HEK293 (cell line): ENCODE measurements at regions not wholly inside any gene's neighbourhood (a gene's known extent, or its start where the extent isn't known, plus 50 kb on each side); places are given as distances from the start of the nearest gene placed in this dataset.

Experiments
- CTCF ChIA-PET: fragments of 350-600 bp; formaldehyde crosslinking; extraction: SDS; loops from one replicate; lab custom pipeline; 2021; ENCODE audit warnings: antibody characterized with exemption; lab: Yijun Ruan, JAX
- POLR2A ChIA-PET: fragments of 300-600 bp; formaldehyde crosslinking; extraction: SDS; loops from one replicate; lab custom pipeline; 2020; ENCODE audit warnings: antibody characterized with exemption, inconsistent platforms; lab: Yijun Ruan, JAX
- H3K27ac ChIP-seq: fragments of 200-500 bp; sonication (Bioruptor generic); 2 replicates; pipeline ENCODE4 v1.5.1; 2014; ENCODE audit warnings: low read depth, low read length, control low read depth, inconsistent platforms; ENCODE audit errors: extremely low read depth
- H3K36me3 ChIP-seq, 2 experiments: fragments of 200-500 bp in 1 of 2; sonication (Bioruptor generic) in 1 of 2; 1 replicate in 1 of 2; 2 replicates in 1 of 2; pipeline ENCODE4 v1.5.1; 2014 to 2017; ENCODE audit warnings: inconsistent platforms in 2 of 2, low read length in 2 of 2; ENCODE audit not compliant: control insufficient read depth in 2 of 2, insufficient read depth in 1 of 2
- H3K4me1 ChIP-seq: fragments of 200-500 bp; sonication (Bioruptor generic); 2 replicates; pipeline ENCODE4 v1.5.1; 2014; ENCODE audit warnings: mild to moderate bottlenecking, low read length, inconsistent platforms; ENCODE audit not compliant: control insufficient read depth, insufficient read depth
- H3K4me3 ChIP-seq: 2 replicates; pipeline ENCODE4 v1.5.1; 2011; ENCODE audit warnings: low read depth, mild to moderate bottlenecking, control low read depth, low read length, moderate library complexity
- H3K9me3 ChIP-seq: fragments of 200-500 bp; sonication (Bioruptor generic); 2 replicates; pipeline ENCODE4 v1.5.1; 2014; ENCODE audit warnings: low read depth, low read length, inconsistent platforms; ENCODE audit not compliant: control insufficient read depth, insufficient read depth
- IKZF3 ChIP-seq: fragments of 450-650 bp; IDR thresholded peaks from 2 replicates; pipeline ENCODE4 v1.5.0; 2018; ENCODE audit warnings: missing biosample characterization, mild to moderate bottlenecking, missing genetic modification characterization, moderate library complexity
- MEIS1 ChIP-seq: sonication (generic); formaldehyde crosslinking; IDR thresholded peaks from 2 replicates; pipeline ENCODE4 v1.8.1; 2022; ENCODE audit warnings: missing genetic modification reagents, mild to moderate bottlenecking, borderline replicate concordance
- SP7 ChIP-seq: fragments of 450-650 bp; formaldehyde crosslinking; IDR thresholded peaks from 2 replicates; pipeline ENCODE4 v1.5.1; 2016; ENCODE audit warnings: missing biosample characterization, missing genetic modification characterization
- TRIM28 ChIP-seq: IDR thresholded peaks from 2 replicates; pipeline ENCODE4 v1.6.1; 2011; ENCODE audit warnings: low read length, control low read depth, borderline replicate concordance
- ZBTB48 ChIP-seq: fragments of 450-650 bp; formaldehyde crosslinking; IDR thresholded peaks from 2 replicates; pipeline ENCODE4 v1.5.1; 2016; ENCODE audit warnings: missing biosample characterization, missing genetic modification characterization
- ZBTB7A ChIP-seq: fragments of 450-650 bp; formaldehyde crosslinking; IDR thresholded peaks from 2 replicates; pipeline ENCODE4 v1.5.1; 2016; ENCODE audit warnings: low read depth, missing biosample characterization, missing genetic modification characterization
- ZFP69B ChIP-seq: fragments of 450-650 bp; formaldehyde crosslinking; IDR thresholded peaks from 2 replicates; pipeline ENCODE4 v1.5.1; 2016; ENCODE audit warnings: missing biosample characterization, missing genetic modification characterization
- ZNF132 ChIP-seq: fragments of 450-650 bp; formaldehyde crosslinking; IDR thresholded peaks from 2 replicates; pipeline ENCODE4 v1.5.1; 2017; ENCODE audit warnings: missing biosample characterization, missing genetic modification characterization, borderline replicate concordance
- ZNF155 ChIP-seq: fragments of 450-650 bp; formaldehyde crosslinking; IDR thresholded peaks from 2 replicates; pipeline ENCODE4 v1.5.1; 2016; ENCODE audit warnings: missing biosample characterization, missing genetic modification characterization
- ZNF16 ChIP-seq: fragments of 450-650 bp; formaldehyde crosslinking; IDR thresholded peaks from 2 replicates; pipeline ENCODE4 v1.5.1; 2016; ENCODE audit warnings: low read depth, missing biosample characterization, missing genetic modification characterization
- ZNF26 ChIP-seq: fragments of 450-650 bp; formaldehyde crosslinking; IDR thresholded peaks from 2 replicates; pipeline ENCODE4 v1.5.1; 2016; ENCODE audit warnings: missing biosample characterization, missing genetic modification characterization
- ZNF274 ChIP-seq, 2 experiments: fragments of 200-500 bp in 1 of 2; fragments of 450-650 bp in 1 of 2; sonication (Bioruptor generic) in 1 of 2; formaldehyde crosslinking in 1 of 2; IDR thresholded peaks; 2 replicates each; pipeline versions ENCODE4 v1.5.1 to v1.6.1; 2014 to 2016; ENCODE audit warnings: borderline replicate concordance in 1 of 2, inconsistent platforms in 1 of 2, low read length in 1 of 2, missing biosample characterization in 1 of 2, missing genetic modification characterization in 1 of 2
- ZNF404 ChIP-seq: fragments of 450-650 bp; formaldehyde crosslinking; IDR thresholded peaks from 2 replicates; pipeline ENCODE4 v1.5.1; 2017; ENCODE audit warnings: missing biosample characterization, missing genetic modification characterization
- ZNF549 ChIP-seq: fragments of 450-650 bp; IDR thresholded peaks from 2 replicates; pipeline ENCODE4 v1.5.1; 2018; ENCODE audit warnings: missing biosample characterization, missing genetic modification characterization, mild to moderate bottlenecking, inconsistent platforms, moderate library complexity
- ZNF585B ChIP-seq: fragments of 450-650 bp; formaldehyde crosslinking; IDR thresholded peaks from 2 replicates; pipeline ENCODE4 v1.5.1; 2016; ENCODE audit warnings: missing biosample characterization, missing genetic modification characterization
- ZNF701 ChIP-seq: fragments of 450-650 bp; formaldehyde crosslinking; IDR thresholded peaks from 2 replicates; pipeline ENCODE4 v1.5.1; 2016; ENCODE audit warnings: missing biosample characterization, missing genetic modification characterization
- ZNF777 ChIP-seq: fragments of 450-650 bp; formaldehyde crosslinking; IDR thresholded peaks from 2 replicates; pipeline ENCODE4 v1.5.1; 2017; ENCODE audit warnings: missing biosample characterization, missing genetic modification characterization, borderline replicate concordance
- TF ChIP-seq, protein P1 (sequence below): fragments of 450-650 bp; formaldehyde crosslinking; IDR thresholded peaks from 2 replicates; pipeline ENCODE4 v1.5.1; 2016; ENCODE audit warnings: missing biosample characterization, missing genetic modification characterization
- TF ChIP-seq, protein P2 (sequence below): fragments of 450-650 bp; formaldehyde crosslinking; IDR thresholded peaks from 2 replicates; pipeline ENCODE4 v1.5.1; 2016; ENCODE audit warnings: missing biosample characterization, missing genetic modification characterization

GRCh38 chr3:156617781-156618180, 56.6 kb upstream of the TIPARP start:
- ChIA-PET POLR2A (no interaction called here), CTCF (no interaction called here)
- no peaks in the 10 kb centered on the region for H3K4me1 ChIP-seq
- H3K36me3 ChIP-seq: no peaks in the 10 kb centered on the region
- no peak overlapping the region for H3K27ac ChIP-seq
- TF ChIP-seq TRIM28 (no peak), ZFP69B (tag by site-specific recombination) (no peak), ZNF155 (no peak), ZNF132 (tag by site-specific recombination) (no peak), ZNF26 (tag by site-specific recombination) (no peak), IKZF3 (no peak)
- TF ChIP-seq, all 188 proteins: peak for 0
- H3K4me3 ChIP-seq: no peak overlapping the region
- no peaks in the 10 kb centered on the region for H3K9me3 ChIP-seq

GRCh38 chr3:156617145-156617544, 57.2 kb upstream of the TIPARP start:
- H3K9me3 ChIP-seq: no peaks in the 10 kb centered on the region
- ChIA-PET CTCF (interaction anchor here (0.5 kb wide), 1 partner anchor 41 kb away, joined by 3 read pairs; no protein-coding TSS in a partner anchor), POLR2A (interaction anchor here (0.6 kb wide), 1 partner anchor 522 kb away, joined by 3 read pairs; no protein-coding TSS in a partner anchor)
- no peak overlapping the region for H3K27ac ChIP-seq
- no peaks in the 10 kb centered on the region for H3K4me1 ChIP-seq
- H3K4me3 ChIP-seq: no peak overlapping the region
- TF ChIP-seq ZNF701 (tag by site-specific recombination) (no peak), SP7 (tag by site-specific recombination) (peak; percentile 20; the same call in 1 of the 2 replicates)
- H3K36me3 ChIP-seq: no peaks in the 10 kb centered on the region

- H3K27ac ChIP-seq: no peak overlapping the region
- 0 out of 2 replicates have a peak, but pooled peaks have one; percentile 29 for TF ChIP-seq ZBTB48 (tag by site-specific recombination)
- no peak for TF ChIP-seq ZBTB7A
- peak; percentile 68; the same call in 1 of the 2 replicates for TF ChIP-seq ZFP69B (tag by site-specific recombination)
- TF ChIP-seq, protein P1, sequence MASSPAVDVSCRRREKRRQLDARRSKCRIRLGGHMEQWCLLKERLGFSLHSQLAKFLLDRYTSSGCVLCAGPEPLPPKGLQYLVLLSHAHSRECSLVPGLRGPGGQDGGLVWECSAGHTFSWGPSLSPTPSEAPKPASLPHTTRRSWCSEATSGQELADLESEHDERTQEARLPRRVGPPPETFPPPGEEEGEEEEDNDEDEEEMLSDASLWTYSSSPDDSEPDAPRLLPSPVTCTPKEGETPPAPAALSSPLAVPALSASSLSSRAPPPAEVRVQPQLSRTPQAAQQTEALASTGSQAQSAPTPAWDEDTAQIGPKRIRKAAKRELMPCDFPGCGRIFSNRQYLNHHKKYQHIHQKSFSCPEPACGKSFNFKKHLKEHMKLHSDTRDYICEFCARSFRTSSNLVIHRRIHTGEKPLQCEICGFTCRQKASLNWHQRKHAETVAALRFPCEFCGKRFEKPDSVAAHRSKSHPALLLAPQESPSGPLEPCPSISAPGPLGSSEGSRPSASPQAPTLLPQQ (tag by site-specific recombination): peak; percentile 95
- POLR2A ChIA-PET: no interaction called here
- H3K4me3 ChIP-seq: no peak overlapping the region
- H3K4me1 ChIP-seq: no peaks in the 10 kb centered on the region
- H3K36me3 ChIP-seq: no peaks in the 10 kb centered on the region
- H3K9me3 ChIP-seq: no peaks in the 10 kb centered on the region
- CTCF ChIA-PET: no interaction called here
These were observed 58.7 kb upstream of the TIPARP start for GRCh38 chr3:156615592-156616173.

GRCh38 chr3:156614642-156615511, 59.5 kb upstream of the TIPARP start:
- ChIA-PET POLR2A (no interaction called here), CTCF (interaction anchor here (1.0 kb wide), 1 partner anchor 71 kb away, joined by 3 read pairs; no protein-coding TSS in a partner anchor)
- Histone ChIP-seq H3K36me3 (no peaks in the 10 kb centered on the region), H3K4me3 (no peak overlapping the region), H3K4me1 (no peaks in the 10 kb centered on the region), H3K27ac (no peak overlapping the region), H3K9me3 (no peaks in the 10 kb centered on the region)
- no peak for TF ChIP-seq ZNF777 (tag by site-specific recombination)
- TF ChIP-seq ZNF16: no peak
- TF ChIP-seq, protein P2, sequence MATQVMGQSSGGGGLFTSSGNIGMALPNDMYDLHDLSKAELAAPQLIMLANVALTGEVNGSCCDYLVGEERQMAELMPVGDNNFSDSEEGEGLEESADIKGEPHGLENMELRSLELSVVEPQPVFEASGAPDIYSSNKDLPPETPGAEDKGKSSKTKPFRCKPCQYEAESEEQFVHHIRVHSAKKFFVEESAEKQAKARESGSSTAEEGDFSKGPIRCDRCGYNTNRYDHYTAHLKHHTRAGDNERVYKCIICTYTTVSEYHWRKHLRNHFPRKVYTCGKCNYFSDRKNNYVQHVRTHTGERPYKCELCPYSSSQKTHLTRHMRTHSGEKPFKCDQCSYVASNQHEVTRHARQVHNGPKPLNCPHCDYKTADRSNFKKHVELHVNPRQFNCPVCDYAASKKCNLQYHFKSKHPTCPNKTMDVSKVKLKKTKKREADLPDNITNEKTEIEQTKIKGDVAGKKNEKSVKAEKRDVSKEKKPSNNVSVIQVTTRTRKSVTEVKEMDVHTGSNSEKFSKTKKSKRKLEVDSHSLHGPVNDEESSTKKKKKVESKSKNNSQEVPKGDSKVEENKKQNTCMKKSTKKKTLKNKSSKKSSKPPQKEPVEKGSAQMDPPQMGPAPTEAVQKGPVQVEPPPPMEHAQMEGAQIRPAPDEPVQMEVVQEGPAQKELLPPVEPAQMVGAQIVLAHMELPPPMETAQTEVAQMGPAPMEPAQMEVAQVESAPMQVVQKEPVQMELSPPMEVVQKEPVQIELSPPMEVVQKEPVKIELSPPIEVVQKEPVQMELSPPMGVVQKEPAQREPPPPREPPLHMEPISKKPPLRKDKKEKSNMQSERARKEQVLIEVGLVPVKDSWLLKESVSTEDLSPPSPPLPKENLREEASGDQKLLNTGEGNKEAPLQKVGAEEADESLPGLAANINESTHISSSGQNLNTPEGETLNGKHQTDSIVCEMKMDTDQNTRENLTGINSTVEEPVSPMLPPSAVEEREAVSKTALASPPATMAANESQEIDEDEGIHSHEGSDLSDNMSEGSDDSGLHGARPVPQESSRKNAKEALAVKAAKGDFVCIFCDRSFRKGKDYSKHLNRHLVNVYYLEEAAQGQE (tag by site-specific recombination): no peak
- no peak for TF ChIP-seq ZNF549 (tag by site-specific recombination)
- no peak for TF ChIP-seq ZNF404 (tag by site-specific recombination)
- TF ChIP-seq ZNF274 (IDR thresholded peaks at IDR 0.05; ENCODE audit: low read length): no peak
- no peak for TF ChIP-seq ZNF274 (tag by site-specific recombination; IDR thresholded peaks at IDR 0.05; ENCODE audit: borderline replicate concordance)
- TF ChIP-seq MEIS1: no peak
- no peak for TF ChIP-seq ZNF585B (tag by site-specific recombination)
